Smooth muscle cell (in vitro differentiated cells): ENCODE measurements at regions not wholly inside any gene's neighbourhood (a gene's known extent, or its start where the extent isn't known, plus 50 kb on each side); places are given as distances from the start of the nearest gene placed in this dataset.

ENCODE experiments used
- DNase-seq: peaks from one replicate; lab custom pipeline; 2025; ENCODE audit not compliant: unreplicated experiment; lab: John Stamatoyannopoulos, UW
- H2AFZ ChIP-seq: fragments of 200-600 bp; sonication (generic); 2 replicates; pipeline ENCODE4 v1.6.0; 2016; ENCODE audit warnings: antibody characterized with exemption, low read depth, mild to moderate bottlenecking
- H3F3A ChIP-seq: fragments of 200-600 bp; sonication (generic); 2 replicates; pipeline ENCODE4 v1.6.0; 2017; ENCODE audit warnings: antibody characterized with exemption, low read depth
- H3K27ac ChIP-seq: fragments of 200-600 bp; sonication (generic); 2 replicates; pipeline ENCODE4 v1.5.1; 2016; ENCODE audit warnings: low read depth, mild to moderate bottlenecking
- H3K27me3 ChIP-seq: fragments of 200-600 bp; sonication (generic); 2 replicates; pipeline ENCODE4 v1.6.1; 2016; ENCODE audit warnings: low read depth, mild to moderate bottlenecking
- H3K36me3 ChIP-seq: fragments of 200-600 bp; sonication (generic); 2 replicates; pipeline ENCODE4 v1.5.1; 2016; ENCODE audit warnings: low read depth
- H3K4me1 ChIP-seq: fragments of 200-600 bp; sonication (generic); 2 replicates; pipeline ENCODE4 v1.5.1; 2016; ENCODE audit warnings: low read depth
- H3K4me2 ChIP-seq: fragments of 200-600 bp; sonication (generic); 2 replicates; pipeline ENCODE4 v1.6.0; 2016; ENCODE audit warnings: mild to moderate bottlenecking
- H3K4me3 ChIP-seq: fragments of 200-600 bp; sonication (generic); 2 replicates; pipeline ENCODE4 v1.5.1; 2016; ENCODE audit warnings: mild to moderate bottlenecking
- H3K79me2 ChIP-seq: fragments of 200-600 bp; sonication (generic); 2 replicates; pipeline ENCODE4 v1.6.0; 2016; ENCODE audit warnings: low read depth, mild to moderate bottlenecking
- H3K9ac ChIP-seq: fragments of 200-600 bp; sonication (generic); 2 replicates; pipeline ENCODE4 v1.6.0; 2016; ENCODE audit warnings: low read depth
- H3K9me3 ChIP-seq: fragments of 200-600 bp; sonication (generic); replicated peaks from 2 replicates; pipeline ENCODE4 v1.5.1; 2016; ENCODE audit warnings: low read depth
- H4K20me1 ChIP-seq: fragments of 200-600 bp; sonication (generic); 2 replicates; pipeline ENCODE4 v1.6.0; 2016; ENCODE audit warnings: low read depth
- WGBS: methylation state at CpG from one replicate; pipeline ENCODE4 v1.1.7; 2016; ENCODE audit warnings: low lambda C conversion rate; 5-methylcytosine and 5-hydroxymethylcytosine counted together
- TF ChIP-seq, protein P1 (sequence below): fragments of 200-600 bp; sonication (generic); IDR thresholded peaks from 2 replicates; pipeline ENCODE4 v1.5.1; 2017; ENCODE audit warnings: borderline replicate concordance, mild to moderate bottlenecking, antibody characterized with exemption; ENCODE audit not compliant: insufficient read depth, poor library complexity, severe bottlenecking

DNA sequence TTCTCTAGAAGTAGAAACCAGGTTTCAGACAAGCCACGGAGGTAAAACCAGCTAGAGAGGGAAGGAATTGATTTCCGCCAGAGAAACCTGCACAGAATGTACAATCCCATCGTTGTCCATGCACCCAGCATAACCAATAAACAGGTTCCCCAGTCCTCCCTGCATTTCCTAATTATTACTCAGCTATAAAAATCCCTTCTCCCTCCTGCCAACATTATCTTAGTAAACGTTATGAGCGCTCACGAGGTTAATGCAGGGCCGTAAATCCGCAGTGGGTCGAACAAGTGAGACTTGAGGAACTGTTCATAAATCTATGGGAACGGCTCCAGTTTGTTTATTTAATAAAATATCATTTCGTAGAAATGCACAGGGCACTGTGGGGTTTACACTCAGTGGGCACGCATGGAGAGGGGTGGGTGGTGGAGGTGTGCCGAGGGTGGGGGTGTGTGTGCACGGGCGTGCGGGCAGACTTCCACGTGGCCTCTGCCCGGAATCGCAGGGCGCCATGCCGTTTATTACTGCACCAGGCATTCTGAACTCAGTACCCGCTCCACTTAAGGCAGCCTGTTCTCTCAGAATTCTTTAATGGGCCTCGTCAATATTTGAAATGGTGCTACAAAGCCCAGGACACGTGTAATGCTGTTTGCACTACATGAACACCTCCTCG, 257.3 kb downstream of the MIAT start:
- H3K27me3 ChIP-seq: peaks cover 78% of the 10 kb centered on the region
- no peak overlapping the region for H3K27ac ChIP-seq
- no peak overlapping the region for H2AFZ ChIP-seq
- no peak for DNase-seq
- H3K79me2 ChIP-seq: no peaks in the 10 kb centered on the region
- H3K4me3 ChIP-seq: no peak overlapping the region
- no peak overlapping the region for H3K9ac ChIP-seq
- H3K4me1 ChIP-seq: no peaks in the 10 kb centered on the region
- H3K36me3 ChIP-seq: no peaks in the 10 kb centered on the region
- no peaks in the 10 kb centered on the region for H3F3A ChIP-seq
- no peak overlapping the region for H3K4me2 ChIP-seq
- H3K9me3 ChIP-seq: no peaks in the 10 kb centered on the region
- no peaks in the 10 kb centered on the region for H4K20me1 ChIP-seq
- TF ChIP-seq, protein P1, sequence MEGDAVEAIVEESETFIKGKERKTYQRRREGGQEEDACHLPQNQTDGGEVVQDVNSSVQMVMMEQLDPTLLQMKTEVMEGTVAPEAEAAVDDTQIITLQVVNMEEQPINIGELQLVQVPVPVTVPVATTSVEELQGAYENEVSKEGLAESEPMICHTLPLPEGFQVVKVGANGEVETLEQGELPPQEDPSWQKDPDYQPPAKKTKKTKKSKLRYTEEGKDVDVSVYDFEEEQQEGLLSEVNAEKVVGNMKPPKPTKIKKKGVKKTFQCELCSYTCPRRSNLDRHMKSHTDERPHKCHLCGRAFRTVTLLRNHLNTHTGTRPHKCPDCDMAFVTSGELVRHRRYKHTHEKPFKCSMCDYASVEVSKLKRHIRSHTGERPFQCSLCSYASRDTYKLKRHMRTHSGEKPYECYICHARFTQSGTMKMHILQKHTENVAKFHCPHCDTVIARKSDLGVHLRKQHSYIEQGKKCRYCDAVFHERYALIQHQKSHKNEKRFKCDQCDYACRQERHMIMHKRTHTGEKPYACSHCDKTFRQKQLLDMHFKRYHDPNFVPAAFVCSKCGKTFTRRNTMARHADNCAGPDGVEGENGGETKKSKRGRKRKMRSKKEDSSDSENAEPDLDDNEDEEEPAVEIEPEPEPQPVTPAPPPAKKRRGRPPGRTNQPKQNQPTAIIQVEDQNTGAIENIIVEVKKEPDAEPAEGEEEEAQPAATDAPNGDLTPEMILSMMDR: no peak
- whole genome bisulfite sequencing: 89% methylated on average over 25 of the region's 25 CpGs

GRCh38 chr22:26916236-26916635, 258.8 kb downstream of the MIAT start:
- no peak overlapping the region for H3K4me3 ChIP-seq
- 82% methylated on average over 2 of the region's 2 CpGs for WGBS

DNA sequence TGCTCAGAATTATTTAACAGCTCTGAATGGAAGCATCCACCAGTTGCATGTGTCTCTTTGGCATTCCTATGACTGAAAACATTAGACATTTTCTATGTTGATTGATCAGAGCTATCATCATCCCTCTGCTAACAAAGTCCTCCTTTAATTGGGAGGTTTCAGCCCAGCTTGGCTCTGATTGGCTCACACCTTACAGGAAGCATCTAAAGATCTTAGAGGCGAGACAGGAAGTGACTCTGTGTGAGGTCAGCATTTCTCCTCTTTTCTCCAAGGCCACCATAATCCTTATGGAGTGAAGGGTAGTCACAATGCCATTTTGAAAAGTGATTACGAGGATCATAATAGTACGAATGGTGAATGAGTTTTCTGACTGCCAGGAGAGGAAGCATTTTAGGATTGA, 260.8 kb downstream of the MIAT start:
- no peak overlapping the region for H3K27ac ChIP-seq
- no peak for DNase-seq
- H4K20me1 ChIP-seq: no peaks in the 10 kb centered on the region
- no peak overlapping the region for H2AFZ ChIP-seq
- H3K4me3 ChIP-seq: no peak overlapping the region
- peaks cover 64% of the 10 kb centered on the region for H3K27me3 ChIP-seq
- no peaks in the 10 kb centered on the region for H3K9me3 ChIP-seq
- H3F3A ChIP-seq: no peaks in the 10 kb centered on the region
- H3K79me2 ChIP-seq: no peaks in the 10 kb centered on the region
- no peak overlapping the region for H3K4me2 ChIP-seq
- no peak overlapping the region for H3K9ac ChIP-seq
- H3K36me3 ChIP-seq: no peaks in the 10 kb centered on the region
- no peaks in the 10 kb centered on the region for H3K4me1 ChIP-seq
- TF ChIP-seq, protein P1: no peak
- 86% methylated on average over 3 of the region's 3 CpGs for WGBS

More at GRCh38 chr22:26916236-26916635, 258.8 kb downstream of the MIAT start:
- no peak overlapping the region for H3K9ac ChIP-seq
- no peak overlapping the region for H2AFZ ChIP-seq
- peaks cover 66% of the 10 kb centered on the region for H3K27me3 ChIP-seq
- no peaks in the 10 kb centered on the region for H3K79me2 ChIP-seq
- H3K4me1 ChIP-seq: no peaks in the 10 kb centered on the region
- H4K20me1 ChIP-seq: no peaks in the 10 kb centered on the region
- no peak for DNase-seq
- no peaks in the 10 kb centered on the region for H3K9me3 ChIP-seq
- H3K36me3 ChIP-seq: no peaks in the 10 kb centered on the region
- no peaks in the 10 kb centered on the region for H3F3A ChIP-seq
- TF ChIP-seq, protein P1: no peak
- H3K27ac ChIP-seq: no peak overlapping the region
- H3K4me2 ChIP-seq: no peak overlapping the region

DNA sequence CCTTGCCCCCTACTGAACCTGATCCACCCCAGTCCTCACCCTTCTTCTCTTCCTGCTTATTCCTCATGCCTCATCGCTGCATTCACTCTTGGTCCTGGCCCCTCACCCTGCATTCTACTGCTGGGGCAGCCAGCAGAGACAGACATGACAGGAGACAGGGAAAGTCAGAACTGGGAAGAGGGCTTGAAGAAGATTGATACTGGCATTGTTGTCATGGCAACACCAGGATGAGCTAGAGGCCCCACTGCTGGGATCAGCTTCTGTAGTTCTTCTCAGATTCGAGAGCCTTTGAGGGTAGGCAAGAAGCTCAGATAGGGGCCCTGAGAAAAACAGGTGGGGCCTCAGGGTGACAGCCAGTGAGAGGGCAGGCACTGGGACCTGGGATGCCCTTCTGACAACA, 264.3 kb downstream of the MIAT start:
- TF ChIP-seq, protein P1: no peak

More for the DNA sequence above, 264.3 kb downstream of the MIAT start:
- Histone ChIP-seq H3K9ac (no peak overlapping the region), H4K20me1 (no peaks in the 10 kb centered on the region), H3K4me1 (no peaks in the 10 kb centered on the region), H3F3A (no peaks in the 10 kb centered on the region), H3K27ac (no peak overlapping the region), H3K79me2 (no peaks in the 10 kb centered on the region), H3K36me3 (no peaks in the 10 kb centered on the region), H3K4me3 (no peak overlapping the region), H2AFZ (no peak overlapping the region), H3K9me3 (no peaks in the 10 kb centered on the region), H3K4me2 (no peak overlapping the region), H3K27me3 (peaks cover 47% of the 10 kb centered on the region)
- no peak for DNase-seq
- 71% methylated on average over 2 of the region's 2 CpGs for WGBS
